GM12878 (cell line): ENCODE measurements at regions not wholly inside any gene's neighbourhood (a gene's known extent, or its start where the extent isn't known, plus 50 kb on each side); places are given as distances from the start of the nearest gene placed in this dataset.

Experiments
- ATAC-seq: fragments of 200-7000 bp; cut with Tn5 transposase; 3 replicates; pipeline ENCODE4 v1.9.1; 2020; ENCODE audit warnings: mild to moderate bottlenecking, moderate library complexity
- BruUV-seq: library from RNA; stranded (reverse); fragments of 400-500 nt; replicated peaks from 2 replicates; lab custom pipeline; 2021; lab: Mats Ljungman, UMichigan
- CTCF ChIA-PET: fragments of 300-600 bp; sonication (Branson Sonifier 250); formaldehyde crosslinking; extraction: SDS; loops from one replicate; lab custom pipeline; 2021; ENCODE audit warnings: inconsistent platforms; lab: Yijun Ruan, JAX
- POLR2A ChIA-PET: fragments of 350-600 bp; formaldehyde crosslinking; extraction: SDS; loops from one replicate; lab custom pipeline; 2021; ENCODE audit warnings: inconsistent platforms; lab: Charles Lee
- RAD21 ChIA-PET: fragments of 300-600 bp; sonication (Branson Sonifier 250); formaldehyde crosslinking; loops from one replicate; lab custom pipeline; 2023; ENCODE audit warnings: antibody characterized with exemption; ENCODE audit not compliant: unreplicated experiment; lab: Charles Lee
- SMC1A ChIA-PET: fragments of 300-600 bp; sonication (Branson Sonifier 250); formaldehyde crosslinking; loops from one replicate; lab custom pipeline; 2023; ENCODE audit not compliant: unreplicated experiment, uncharacterized antibody; lab: Charles Lee
- DNase-seq: peaks from one replicate; pipeline ENCODE4 v3.0.0-alpha.2; 2011; ENCODE audit warnings: low read depth, low spot score
- FAIRE-seq: peaks from 3 replicates; lab custom pipeline; 2011; peaks lifted over from hg19 to GRCh38; lab: Jason Lieb, UNC
- H2AFZ ChIP-seq: 2 replicates; pipeline ENCODE4 v1.6.0; 2011; ENCODE audit warnings: low read depth, low read length, control low read depth; ENCODE audit not compliant: control insufficient read depth
- H3K27ac ChIP-seq: 2 replicates; pipeline ENCODE4 v1.5.1; 2011; ENCODE audit warnings: control low read depth; ENCODE audit not compliant: control insufficient read depth, insufficient read depth
- H3K27me3 ChIP-seq, 2 experiments: replicated peaks in 1 of 2; 2 replicates each; pipeline versions ENCODE4 v1.6.0 to v1.6.1; 2011; ENCODE audit warnings: low read length in 1 of 2; ENCODE audit not compliant: control insufficient read depth in 2 of 2, insufficient read depth in 2 of 2
- H3K36me3 ChIP-seq, 2 experiments: 2 replicates each; pipeline ENCODE4 v1.5.1; 2011; ENCODE audit warnings: low read length in 1 of 2; ENCODE audit not compliant: control insufficient read depth in 2 of 2, insufficient read depth in 2 of 2
- H3K4me1 ChIP-seq: 2 replicates; pipeline ENCODE4 v1.6.1; 2011; ENCODE audit warnings: mild to moderate bottlenecking, low read length, moderate library complexity, mixed read lengths; ENCODE audit not compliant: control insufficient read depth, insufficient read depth
- H3K4me2 ChIP-seq: 2 replicates; pipeline ENCODE4 v1.6.0; 2011; ENCODE audit warnings: control low read depth; ENCODE audit not compliant: control insufficient read depth, insufficient read depth
- H3K4me3 ChIP-seq: fragments of 200-600 bp; sonication (generic); 2 replicates; pipeline ENCODE4 v1.5.1; 2016
- H3K79me2 ChIP-seq: 2 replicates; pipeline ENCODE4 v1.6.0; 2011; ENCODE audit warnings: low read length; ENCODE audit not compliant: control insufficient read depth, insufficient read depth
- H3K9ac ChIP-seq: 2 replicates; pipeline ENCODE4 v1.8.0; 2011; ENCODE audit warnings: low read length, control low read depth, mixed read lengths; ENCODE audit not compliant: control insufficient read depth, insufficient read depth
- H3K9me3 ChIP-seq: replicated peaks from 3 replicates; pipeline ENCODE4 v1.5.1; 2011; ENCODE audit warnings: mild to moderate bottlenecking, low read length; ENCODE audit not compliant: control insufficient read depth, insufficient read depth
- H4K20me1 ChIP-seq: 2 replicates; pipeline ENCODE4 v1.6.0; 2011; ENCODE audit not compliant: control insufficient read depth, insufficient read depth
- ATF7 ChIP-seq: fragments of 450-650 bp; IDR thresholded peaks from 2 replicates; pipeline ENCODE4 v1.6.1; 2016; ENCODE audit warnings: low read depth, mild to moderate bottlenecking
- CHD4 ChIP-seq: fragments of 200-600 bp; sonication (generic); IDR thresholded peaks from 2 replicates; pipeline ENCODE4 v1.6.1; 2016; ENCODE audit warnings: mild to moderate bottlenecking
- E4F1 ChIP-seq: fragments of 450-650 bp; IDR thresholded peaks from 2 replicates; pipeline ENCODE4 v1.6.1; 2018; ENCODE audit warnings: borderline replicate concordance, mild to moderate bottlenecking; ENCODE audit not compliant: partially characterized antibody
- GATAD2B ChIP-seq: fragments of 450-650 bp; conservative IDR thresholded peaks from 2 replicates; pipeline ENCODE4 v1.6.1; 2017; ENCODE audit warnings: low read depth, mild to moderate bottlenecking, moderate library complexity
- IRF3 ChIP-seq: fragments of 450-650 bp; IDR thresholded peaks from 2 replicates; pipeline ENCODE4 v1.6.1; 2014; ENCODE audit warnings: mild to moderate bottlenecking
- KAT2A ChIP-seq: conservative IDR thresholded peaks from 2 replicates; pipeline ENCODE4 v1.6.1; 2011; ENCODE audit warnings: low read depth, low read length; ENCODE audit not compliant: control insufficient read depth
- MXI1 ChIP-seq: fragments of 150-350 bp; IDR thresholded peaks from 2 replicates; pipeline ENCODE4 v1.6.1; 2011; ENCODE audit warnings: low read depth, mild to moderate bottlenecking, inconsistent platforms, low read length, improper control_type of control experiment
- PRDM15 ChIP-seq: fragments of 450-650 bp; formaldehyde crosslinking; IDR thresholded peaks from 2 replicates; pipeline ENCODE4 v1.4.0; 2020; ENCODE audit warnings: mild to moderate bottlenecking, moderate library complexity
- RAD51 ChIP-seq: fragments of 450-650 bp; IDR thresholded peaks from 2 replicates; pipeline ENCODE4 v1.6.1; 2016; ENCODE audit warnings: moderate library complexity, mild to moderate bottlenecking, inconsistent platforms
- RBBP5 ChIP-seq: fragments of 200-600 bp; sonication (generic); conservative IDR thresholded peaks from 2 replicates; pipeline ENCODE4 v1.6.1; 2016
- SMARCA5 ChIP-seq: fragments of 450-650 bp; IDR thresholded peaks from 2 replicates; pipeline ENCODE4 v1.6.1; 2017; ENCODE audit warnings: mild to moderate bottlenecking
- SPI1 ChIP-seq: IDR thresholded peaks from 2 replicates; pipeline ENCODE4 v1.6.1; 2011; ENCODE audit warnings: low read depth, mild to moderate bottlenecking, low read length, moderate library complexity, borderline replicate concordance; ENCODE audit not compliant: insufficient read depth
- SREBF1 ChIP-seq: IDR thresholded peaks from 2 replicates; pipeline ENCODE4 v1.6.1; 2012; ENCODE audit warnings: mild to moderate bottlenecking, low read length
- TAF1 ChIP-seq: IDR thresholded peaks from 2 replicates; pipeline ENCODE4 v1.6.1; 2011; ENCODE audit warnings: mild to moderate bottlenecking, low read depth, low read length, borderline replicate concordance
- ZBTB11 ChIP-seq: fragments of 450-650 bp; formaldehyde crosslinking; IDR thresholded peaks from 2 replicates; pipeline ENCODE4 v1.5.0; 2022; ENCODE audit warnings: mild to moderate bottlenecking, missing genetic modification characterization
- WGBS: methylation state at CpG from one replicate; pipeline ENCODE4 v1.1.6; 2016; ENCODE audit warnings: low lambda C conversion rate; ENCODE audit not compliant: insufficient replicate concordance, insufficient coverage; ENCODE audit errors: missing lambda C conversion rate; 5-methylcytosine and 5-hydroxymethylcytosine counted together
- in situ Hi-C: fragments of 300-500 bp; cut with MboI; formaldehyde crosslinking; loops from 9 replicates; pipeline ENCODE4 v1.14.3; 2018; ENCODE audit warnings: mixed read lengths
- intact Hi-C: fragments of 100-400 bp; cut with micrococcal nuclease; formaldehyde crosslinking; loops from one replicate; pipeline ENCODE4 v1.14.2; 2022; ENCODE audit not compliant: unreplicated experiment

GRCh38 chr16:80016731-80017326, 416.3 kb upstream of the MAF start:
- POLR2A ChIA-PET: no interaction called here
- TF ChIP-seq ZBTB11 (CRISPR knock-in tag) (no peak), SMARCA5 (no peak), TAF1 (no peak), GATAD2B (no peak), KAT2A (no peak), PRDM15 (CRISPR knock-in tag) (no peak), MXI1 (no peak), SPI1 (no peak), CHD4 (no peak), IRF3 (no peak), SREBF1 (no peak), RAD51 (no peak), ATF7 (no peak), E4F1 (no peak), RBBP5 (no peak)

More at GRCh38 chr16:80016731-80017326, 416.3 kb upstream of the MAF start:
- no peak overlapping the region for H3K4me3 ChIP-seq
- no peak for FAIRE-seq
- H2AFZ ChIP-seq: no peak overlapping the region
- intact Hi-C loops (no loop called here), in situ Hi-C loops (no loop called here)
- H3K36me3 ChIP-seq: no peaks in the 10 kb centered on the region
- H3K4me1 ChIP-seq: no peaks in the 10 kb centered on the region
- CTCF ChIA-PET: no interaction called here
- no peak overlapping the region for H3K9ac ChIP-seq
- DNase-seq: no peak
- no peaks in the 10 kb centered on the region for H3K9me3 ChIP-seq
- RAD21 ChIA-PET: no interaction called here
- H3K27me3 ChIP-seq: peaks cover 0 to 2% of the 10 kb centered on the region in 2 experiments; a peak in 1 of 4 replicates
- 10% methylated on average over 9 of the region's 9 CpGs for WGBS
- ATAC-seq: no peak
- no peak overlapping the region for H3K4me2 ChIP-seq
- H3K79me2 ChIP-seq: no peaks in the 10 kb centered on the region
- H3K27ac ChIP-seq: no peak overlapping the region
- no peaks in the 10 kb centered on the region for H4K20me1 ChIP-seq
- SMC1A ChIA-PET: no interaction called here
- BruUV-seq: no TSS peak
